Spleen (tissue), 11 donors: ENCODE measurements at regions not wholly inside any gene's neighbourhood (a gene's known extent, or its start where the extent isn't known, plus 50 kb on each side); places are given as distances from the start of the nearest gene placed in this dataset.
"Not testable (repeated sequence)": the region's sequence is repeated elsewhere in the genome, so short reads cannot be mapped to it uniquely, and the experiment has no call there.

ENCODE experiments used
- DNase-seq: peaks from one replicate; pipeline ENCODE4 v3.0.0-alpha.2; 2020
- H3K27ac ChIP-seq, 8 donors: fragments of 200-600 bp; sonication (generic) in 7 of 8; 1 replicate in 4 of 8; 2 replicates in 4 of 8; pipeline versions ENCODE4 v1.5.0 to v1.8.0; 2016 to 2021; ENCODE audit warnings: inconsistent platforms in 4 of 8, mild to moderate bottlenecking in 4 of 8, moderate library complexity in 1 of 8
- H3K27me3 ChIP-seq, 7 donors: fragments of 200-600 bp; sonication (generic) in 6 of 7; replicated peaks in 1 of 7; 1 replicate in 4 of 7; 2 replicates in 3 of 7; pipeline versions ENCODE4 v1.5.0 to v1.8.0; 2016 to 2021; ENCODE audit warnings: inconsistent platforms in 3 of 7, mild to moderate bottlenecking in 1 of 7
- H3K36me3 ChIP-seq, 6 donors: fragments of 200-600 bp; sonication (generic) in 5 of 6; 1 replicate in 4 of 6; 2 replicates in 2 of 6; pipeline versions ENCODE4 v1.5.0 to v1.8.0; 2016 to 2021; ENCODE audit warnings: inconsistent platforms in 2 of 6
- H3K4me1 ChIP-seq, 6 donors: fragments of 200-600 bp; sonication (generic) in 5 of 6; 1 replicate in 3 of 6; 2 replicates in 3 of 6; pipeline versions ENCODE4 v1.5.0 to v1.8.0; 2016 to 2021; ENCODE audit warnings: inconsistent platforms in 3 of 6
- H3K4me3 ChIP-seq, 8 donors: fragments of 200-600 bp; sonication (generic) in 7 of 8; 1 replicate in 4 of 8; 2 replicates in 4 of 8; pipeline versions ENCODE4 v1.5.0 to v1.8.0; 2016 to 2021; ENCODE audit warnings: inconsistent platforms in 4 of 8, mild to moderate bottlenecking in 4 of 8, moderate library complexity in 2 of 8
- H3K9me3 ChIP-seq, 8 donors: fragments of 200-600 bp; sonication (generic) in 7 of 8; 1 replicate in 4 of 8; 2 replicates in 4 of 8; pipeline versions ENCODE4 v1.5.0 to v1.8.0; 2016 to 2021; ENCODE audit warnings: inconsistent platforms in 4 of 8
- POLR2A ChIP-seq, 3 donors: fragments of 450-650 bp; IDR thresholded peaks; one replicate each; pipeline ENCODE4 v1.5.1; 2017; ENCODE audit warnings: antibody characterized with exemption in 3 of 3, mild to moderate bottlenecking in 1 of 3
- POLR2AphosphoS5 ChIP-seq, 3 donors: sonication (generic); formaldehyde crosslinking; IDR thresholded peaks; one replicate each; pipeline ENCODE4 v1.5.1; 2017; ENCODE audit warnings: antibody characterized with exemption in 3 of 3
- WGBS, 5 donors: extraction: QIAGEN DNeasy Blood & Tissue Kit in 3 of 5; methylation state at CpG; one replicate each; pipeline versions ENCODE4 v1.1.5 to v1.1.7; 2013 to 2018; 5-methylcytosine and 5-hydroxymethylcytosine counted together
- intact Hi-C: fragments of 100-400 bp; cut with DNase I; formaldehyde crosslinking; loops from one replicate; pipeline ENCODE4 v1.15.0; 2023; ENCODE audit warnings: low total_unique reads
- TF ChIP-seq, protein P1 (sequence below), 11 experiments: fragments of 200-600 bp in 7 of 11; fragments of 450-650 bp in 4 of 11; sonication (generic) in 4 of 11; IDR thresholded peaks in 8 of 11; conservative IDR thresholded peaks in 3 of 11; 1 replicate in 7 of 11; 2 replicates in 4 of 11; pipeline versions ENCODE4 v1.4.0 to v1.8.0; 2016 to 2021; ENCODE audit warnings: antibody characterized with exemption in 11 of 11, inconsistent platforms in 4 of 11, mild to moderate bottlenecking in 1 of 11
- donor health status: healthy with polysubstance abuse.
- donor health status: DM: no; HTN: no; CAD: no; lungs with moderate emphysema.
- donor health status: DM: no; HTN: no; CAD: no.
- donor health status: Bipolar disorder and iron deficiency.
- donor health status: healthy.
- donor health status: DM: no; HTN: no; CAD: no.
- donor health status: DM: yes; HTN: yes; CAD: no.

DNA sequence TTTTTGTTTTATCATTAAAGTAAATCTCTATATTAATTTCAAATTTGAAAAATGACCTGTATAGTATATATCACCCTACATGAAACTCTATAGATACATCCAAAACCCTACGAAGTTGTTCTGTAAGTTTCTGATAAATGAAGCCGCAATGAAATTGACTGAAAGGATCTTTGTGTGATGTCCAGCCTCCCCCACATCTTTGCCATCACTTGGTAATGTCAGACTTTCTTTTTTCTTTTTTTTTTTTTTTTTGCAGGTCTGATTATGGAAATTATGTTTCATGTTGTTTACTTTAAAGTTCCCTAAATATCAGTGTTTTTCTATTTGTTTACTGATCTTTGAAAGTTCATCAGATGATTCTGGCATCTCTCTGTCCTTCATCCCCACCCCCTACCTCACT, 155.6 kb upstream of the CDH4 start:
- Histone ChIP-seq H3K9me3 (peaks cover 0 to 45% (median 34%) of the 10 kb centered on the region in 8 donors), H3K4me1 (no peaks in the 10 kb centered on the region), H3K27me3 (peaks cover 0 to 10% (median 0%) of the 10 kb centered on the region in 7 donors), H3K4me3 (no peak overlapping the region), H3K36me3 (no peaks in the 10 kb centered on the region), H3K27ac (no peak overlapping the region)
- WGBS, 5 donors, result 86 to 96% (median 91%) methylated on average over 2 of the region's 2 CpGs
- DNase-seq, result no peak
- no peak for TF ChIP-seq POLR2AphosphoS5 (IDR thresholded peaks at IDR 0.05)
- no peak for TF ChIP-seq POLR2A (IDR thresholded peaks at IDR 0.05)
- TF ChIP-seq, protein P1, sequence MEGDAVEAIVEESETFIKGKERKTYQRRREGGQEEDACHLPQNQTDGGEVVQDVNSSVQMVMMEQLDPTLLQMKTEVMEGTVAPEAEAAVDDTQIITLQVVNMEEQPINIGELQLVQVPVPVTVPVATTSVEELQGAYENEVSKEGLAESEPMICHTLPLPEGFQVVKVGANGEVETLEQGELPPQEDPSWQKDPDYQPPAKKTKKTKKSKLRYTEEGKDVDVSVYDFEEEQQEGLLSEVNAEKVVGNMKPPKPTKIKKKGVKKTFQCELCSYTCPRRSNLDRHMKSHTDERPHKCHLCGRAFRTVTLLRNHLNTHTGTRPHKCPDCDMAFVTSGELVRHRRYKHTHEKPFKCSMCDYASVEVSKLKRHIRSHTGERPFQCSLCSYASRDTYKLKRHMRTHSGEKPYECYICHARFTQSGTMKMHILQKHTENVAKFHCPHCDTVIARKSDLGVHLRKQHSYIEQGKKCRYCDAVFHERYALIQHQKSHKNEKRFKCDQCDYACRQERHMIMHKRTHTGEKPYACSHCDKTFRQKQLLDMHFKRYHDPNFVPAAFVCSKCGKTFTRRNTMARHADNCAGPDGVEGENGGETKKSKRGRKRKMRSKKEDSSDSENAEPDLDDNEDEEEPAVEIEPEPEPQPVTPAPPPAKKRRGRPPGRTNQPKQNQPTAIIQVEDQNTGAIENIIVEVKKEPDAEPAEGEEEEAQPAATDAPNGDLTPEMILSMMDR (IDR thresholded peaks at IDR 0.05 in 8 of 11, conservative IDR thresholded peaks at IDR 0.05 in 3 of 11), result no peak
- intact Hi-C loops, result no loop called here

DNA sequence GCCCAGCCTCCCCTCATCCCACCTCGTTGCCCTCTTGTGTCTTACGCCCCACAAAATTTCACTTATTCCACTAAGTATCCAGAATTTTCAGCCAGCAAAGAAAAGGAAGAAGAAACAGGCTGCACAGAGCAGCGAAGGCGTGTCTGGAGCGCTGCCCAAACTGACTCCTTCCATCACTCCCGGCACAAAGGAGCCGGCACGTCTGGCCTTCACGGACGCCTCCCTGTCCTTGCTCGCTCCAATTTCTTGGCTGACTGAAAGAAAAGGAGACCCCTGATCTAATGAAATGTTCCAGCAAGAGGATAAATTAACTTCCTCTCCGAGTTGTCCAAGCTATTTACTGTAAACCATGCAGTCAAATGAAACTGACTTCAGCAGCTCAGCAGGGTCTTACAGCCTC, 152.3 kb upstream of the CDH4 start:
- Histone ChIP-seq H3K36me3 (no peaks in the 10 kb centered on the region), H3K4me1 (no peaks in the 10 kb centered on the region), H3K9me3 (peaks cover 0 to 25% (median 20%) of the 10 kb centered on the region in 8 donors), H3K27ac (no peak overlapping the region), H3K27me3 (peaks cover 0 to 10% (median 0%) of the 10 kb centered on the region in 7 donors), H3K4me3 (no peak overlapping the region)
- TF ChIP-seq POLR2A (IDR thresholded peaks at IDR 0.05) (no peak), POLR2AphosphoS5 (IDR thresholded peaks at IDR 0.05) (no peak)
- TF ChIP-seq, protein P1 (IDR thresholded peaks at IDR 0.05 in 8 of 11, conservative IDR thresholded peaks at IDR 0.05 in 3 of 11), result no peak
- intact Hi-C loops, result no loop called here
- WGBS, 5 donors, result 65 to 74% (median 73%) methylated on average over 12 of the region's 12 CpGs
- no peak for DNase-seq

DNA sequence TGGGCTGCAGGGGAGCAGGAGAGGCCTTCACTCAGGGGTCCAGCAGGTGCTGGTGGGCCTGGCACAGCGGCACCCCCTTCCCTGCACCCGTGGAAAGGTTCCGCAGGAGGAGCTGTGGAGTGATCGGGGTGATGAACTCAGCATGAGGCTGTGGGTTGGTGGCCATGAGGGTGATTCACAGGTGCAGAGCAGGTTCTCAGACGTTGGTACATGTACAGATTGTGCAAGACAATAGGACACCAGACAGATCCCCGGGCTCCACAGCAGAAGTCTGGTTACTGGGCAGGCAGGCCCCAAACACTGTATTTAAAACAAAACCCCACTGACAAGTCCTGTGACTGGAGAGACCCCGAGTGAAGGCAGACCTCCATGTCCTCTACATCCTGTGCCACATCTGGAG, 151.6 kb upstream of the CDH4 start:
- DNase-seq, result no peak
- Histone ChIP-seq H3K27ac (no peak overlapping the region), H3K27me3 (peaks cover 0 to 15% (median 0%) of the 10 kb centered on the region in 7 donors), H3K9me3 (peaks cover 0 to 18% (median 13%) of the 10 kb centered on the region in 8 donors), H3K36me3 (no peaks in the 10 kb centered on the region), H3K4me1 (no peaks in the 10 kb centered on the region), H3K4me3 (no peak overlapping the region)
- TF ChIP-seq POLR2AphosphoS5 (IDR thresholded peaks at IDR 0.05) (no peak), POLR2A (IDR thresholded peaks at IDR 0.05) (no peak)
- TF ChIP-seq, protein P1 (IDR thresholded peaks at IDR 0.05 in 8 of 11, conservative IDR thresholded peaks at IDR 0.05 in 3 of 11), result no peak
- intact Hi-C loops, result no loop called here
- WGBS, 5 donors, result 80 to 89% (median 81%) methylated on average over 7 of the region's 7 CpGs

DNA sequence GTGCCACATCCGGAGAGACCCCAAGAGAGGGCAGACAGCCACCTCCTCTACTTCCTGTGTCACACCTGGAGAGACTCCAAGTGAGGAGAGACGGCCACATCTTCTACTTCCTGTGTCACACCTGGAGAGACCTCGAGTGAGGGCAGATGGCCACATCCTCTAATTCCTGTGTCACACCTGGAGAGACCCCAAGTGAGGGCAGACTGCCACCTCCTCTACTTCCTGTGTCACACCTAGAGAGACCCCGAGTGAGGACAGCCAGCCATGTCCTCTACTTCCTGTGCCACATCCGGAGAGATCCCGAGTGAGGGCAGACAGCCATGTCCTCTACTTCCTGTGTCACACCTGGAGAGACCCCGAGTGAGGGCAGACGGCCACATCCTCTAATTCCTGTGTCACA, 150.7 kb upstream of the CDH4 start:
- H3K36me3 ChIP-seq, H3K9me3 ChIP-seq, DNase-seq, H3K27ac ChIP-seq, H3K4me1 ChIP-seq, H3K4me3 ChIP-seq, intact Hi-C loops: not testable (repeated sequence)
- 30 to 55% (median 42%) methylated on average over 7 to 8 of the region's 8 CpGs for WGBS, 5 donors
- H3K27me3 ChIP-seq, result peaks cover 0 to 15% (median 0%) of the 10 kb centered on the region in 7 donors

DNA sequence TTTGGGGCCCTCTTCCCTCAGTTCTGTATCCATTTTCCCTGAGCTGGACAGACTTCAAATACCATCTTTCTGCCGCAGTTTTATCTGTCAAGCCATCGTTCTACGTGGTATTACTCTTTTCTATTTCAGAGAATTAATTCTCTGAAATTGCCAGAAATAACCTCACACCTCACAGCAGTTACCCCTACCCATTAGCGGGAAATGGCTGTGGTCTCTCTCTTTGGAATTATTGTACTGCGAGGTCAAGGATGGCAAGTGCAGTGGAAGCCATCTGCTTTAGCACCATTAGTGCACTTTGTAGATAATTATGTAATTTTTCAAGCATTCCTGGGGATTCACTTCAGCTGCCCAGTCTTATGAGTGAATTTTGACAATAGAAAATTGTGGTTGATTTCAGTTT, 147.8 kb upstream of the CDH4 start:
- Histone ChIP-seq H3K36me3 (no peaks in the 10 kb centered on the region), H3K4me3 (no peak overlapping the region), H3K4me1 (no peaks in the 10 kb centered on the region), H3K9me3 (no peaks in the 10 kb centered on the region), H3K27me3 (peaks cover 0 to 15% (median 0%) of the 10 kb centered on the region in 7 donors), H3K27ac (no peak overlapping the region)
- no peak for DNase-seq
- intact Hi-C loops, result no loop called here
- TF ChIP-seq POLR2AphosphoS5 (IDR thresholded peaks at IDR 0.05), result no peak
- no peak for TF ChIP-seq POLR2A (IDR thresholded peaks at IDR 0.05)
- TF ChIP-seq, protein P1 (IDR thresholded peaks at IDR 0.05 in 8 of 11, conservative IDR thresholded peaks at IDR 0.05 in 3 of 11), result no peak
- 78 to 87% (median 84%) methylated on average over 5 of the region's 5 CpGs for WGBS, 5 donors
